Activated CD4-positive, alpha-beta T cell treated with anti-CD3 and anti-CD28 coated beads for 36 hours (primary cell): ENCODE measurements at regions not wholly inside any gene's neighbourhood (a gene's known extent, or its start where the extent isn't known, plus 50 kb on each side); places are given as distances from the start of the nearest gene placed in this dataset.
A peak's percentile ranks its signal among the peaks of the same experiment; 100 is the strongest.

Source experiments
- ATAC-seq: fragments of 200-7000 bp; cut with Tn5 transposase; one replicate; pipeline ENCODE4 v1.10.0; 2021; ENCODE audit warnings: mild to moderate bottlenecking, moderate library complexity
- CTCF ChIA-PET: fragments of 350-600 bp; sonication (Branson Sonifier 250); formaldehyde crosslinking; loops from one replicate; lab custom pipeline; 2021; ENCODE audit warnings: antibody characterized with exemption; lab: Charles Lee
- POLR2A ChIA-PET: fragments of 350-600 bp; sonication (Branson Sonifier 250); formaldehyde crosslinking; loops from one replicate; lab custom pipeline; 2021; ENCODE audit warnings: antibody characterized with exemption, inconsistent platforms; lab: Charles Lee
- DNase-seq: peaks from one replicate; pipeline ENCODE4 v3.0.0-alpha.2; 2020
- H3K27ac Mint-ChIP-seq: one replicate; pipeline ENCODE4 v1.8.0; 2021; ENCODE audit warnings: mixed read lengths
- H3K27me3 Mint-ChIP-seq: one replicate; pipeline ENCODE4 v1.8.0; 2021; ENCODE audit warnings: mixed read lengths
- H3K36me3 Mint-ChIP-seq: one replicate; pipeline ENCODE4 v1.8.0; 2021; ENCODE audit warnings: low read depth, mixed read lengths
- H3K4me1 Mint-ChIP-seq: one replicate; pipeline ENCODE4 v1.8.0; 2021; ENCODE audit warnings: mixed read lengths
- H3K4me3 Mint-ChIP-seq: one replicate; pipeline ENCODE4 v1.8.0; 2021; ENCODE audit warnings: mild to moderate bottlenecking, moderate library complexity, mixed read lengths
- H3K9me3 Mint-ChIP-seq: one replicate; pipeline ENCODE4 v1.8.0; 2021; ENCODE audit warnings: low read depth, mixed read lengths
- intact Hi-C, 2 experiments: fragments of 100-400 bp; cut with DNase I in 1 of 2; cut with micrococcal nuclease in 1 of 2; formaldehyde crosslinking; loops; one replicate each; pipeline versions ENCODE4 v1.14.2 to v1.15.1; 2022 to 2024; cut with DNase I, micrococcal nuclease

- ATAC-seq (no peak), DNase-seq (no peak)
- Mint-ChIP-seq H3K4me1 (peaks cover 39% of the 10 kb centered on the region), H3K27me3 (no peaks in the 10 kb centered on the region), H3K9me3 (no peaks in the 10 kb centered on the region), H3K36me3 (no peaks in the 10 kb centered on the region), H3K27ac (no peak overlapping the region), H3K4me3 (no peak overlapping the region)
- intact Hi-C loops, result no loop called here
- POLR2A ChIA-PET, result interaction anchor here (0.6 kb wide), 1 partner anchor 174 kb away, joined by 12 read pairs; no protein-coding TSS in a partner anchor
- CTCF ChIA-PET, result interaction anchor here (1.3 to 1.6 kb wide), 2 partner anchors 9 to 209 kb away, joined by 7 to 11 read pairs; no protein-coding TSS in a partner anchor
Measured at GRCh38 chr6:142683714-142684141, 261.2 kb downstream of the HIVEP2 start.

DNA sequence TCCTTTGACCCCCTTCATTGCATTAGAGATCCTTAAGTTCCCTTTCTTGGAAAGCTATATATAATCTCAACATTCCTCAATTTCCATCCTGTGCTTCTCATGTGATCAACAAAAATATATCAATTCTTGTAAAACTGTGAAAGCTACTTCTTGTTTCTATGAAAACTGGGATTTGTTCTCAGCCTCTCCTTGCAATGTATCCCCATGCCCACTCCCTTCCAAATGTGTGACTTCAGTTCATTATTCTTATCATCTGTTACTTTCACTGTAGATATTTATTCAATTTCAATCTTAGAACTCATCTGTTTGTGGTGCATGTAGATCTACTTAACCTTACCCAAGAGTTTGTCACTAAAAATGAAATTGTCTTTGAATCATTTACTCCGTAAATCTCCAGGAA is 260.6 kb downstream of the HIVEP2 start:
- ChIA-PET CTCF (interaction anchor here (1.3 to 1.6 kb wide), 2 partner anchors 8 to 209 kb away, joined by 7 to 11 read pairs; no protein-coding TSS in a partner anchor), POLR2A (no interaction called here)
- Mint-ChIP-seq H3K4me1 (peaks cover 39% of the 10 kb centered on the region), H3K4me3 (no peak overlapping the region), H3K36me3 (no peaks in the 10 kb centered on the region), H3K9me3 (no peaks in the 10 kb centered on the region), H3K27ac (no peak overlapping the region), H3K27me3 (no peaks in the 10 kb centered on the region)
- intact Hi-C loops, result no loop called here
- ATAC-seq (no peak), DNase-seq (no peak)

GRCh38 chr6:142685852-142686506 is 259.0 kb downstream of the HIVEP2 start:
- H3K27ac Mint-ChIP-seq, result no peak overlapping the region
- POLR2A ChIA-PET, result interaction anchor here (0.5 to 0.7 kb wide), 2 partner anchors 64 to 149 kb away, joined by 3 read pairs; no protein-coding TSS in a partner anchor
- CTCF ChIA-PET, result interaction anchor here (1.0 to 1.6 kb wide), 3 partner anchors 11 to 341 kb away, joined by 3 to 8 read pairs (median 6); no protein-coding TSS in a partner anchor
- no peaks in the 10 kb centered on the region for H3K36me3 Mint-ChIP-seq
- H3K9me3 Mint-ChIP-seq, result no peaks in the 10 kb centered on the region
- intact Hi-C loops, result no loop called here
- DNase-seq (peak; percentile 50), ATAC-seq (peak; percentile 85)
- H3K4me3 Mint-ChIP-seq, result peak overlapping the region; percentile 12
- H3K27me3 Mint-ChIP-seq, result no peaks in the 10 kb centered on the region
- peaks cover 31% of the 10 kb centered on the region for H3K4me1 Mint-ChIP-seq

DNA sequence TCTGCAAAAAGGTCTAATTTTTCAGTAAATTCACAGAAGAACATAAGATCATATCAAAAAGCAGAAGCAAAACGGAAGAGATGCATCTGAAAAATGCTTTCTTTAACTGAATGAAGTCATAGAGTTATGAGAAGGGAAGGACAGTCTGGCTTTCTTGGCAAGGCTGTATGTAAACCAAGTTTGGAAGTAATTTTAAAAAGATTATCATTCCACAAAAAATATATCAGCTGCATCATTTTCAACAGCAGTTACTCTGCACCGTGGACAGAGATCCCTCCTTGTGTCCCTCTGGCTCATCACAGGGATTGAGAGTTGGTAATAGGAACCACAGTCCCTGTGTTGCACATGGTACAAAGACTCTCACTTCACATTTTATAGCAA is 258.5 kb downstream of the HIVEP2 start:
- no peak for ATAC-seq
- H3K9me3 Mint-ChIP-seq, result no peaks in the 10 kb centered on the region
- peak overlapping the region; percentile 12 for H3K4me3 Mint-ChIP-seq
- H3K36me3 Mint-ChIP-seq, result no peaks in the 10 kb centered on the region
- intact Hi-C loops, result no loop called here
- ChIA-PET CTCF (interaction anchor here (1.0 to 1.6 kb wide), 3 partner anchors 12 to 340 kb away, joined by 3 to 8 read pairs (median 6); no protein-coding TSS in a partner anchor), POLR2A (interaction anchor here (0.5 to 0.7 kb wide), 2 partner anchors 64 to 150 kb away, joined by 3 read pairs; no protein-coding TSS in a partner anchor)
- H3K27ac Mint-ChIP-seq, result no peak overlapping the region
- no peaks in the 10 kb centered on the region for H3K27me3 Mint-ChIP-seq
- no peak for DNase-seq
- H3K4me1 Mint-ChIP-seq, result peaks cover 29% of the 10 kb centered on the region

DNA sequence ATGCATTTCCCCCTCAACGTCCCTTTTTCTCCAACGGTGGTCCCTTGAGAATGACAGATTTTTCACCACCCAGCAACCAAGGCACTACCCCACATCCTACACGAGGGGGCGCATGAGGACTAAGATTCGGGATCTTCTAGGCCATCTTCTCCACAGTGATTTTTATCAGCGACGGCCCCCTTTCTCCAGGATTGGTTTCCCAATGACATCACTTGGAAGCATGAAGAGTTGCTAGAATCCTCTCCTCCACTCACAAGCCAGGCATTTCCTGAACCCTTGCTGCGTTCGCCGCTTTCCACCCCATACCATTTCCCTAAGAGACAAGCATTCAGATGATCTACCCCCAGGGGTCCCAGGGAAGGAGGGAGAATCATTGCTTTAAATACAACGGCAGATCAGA is 252.0 kb downstream of the HIVEP2 start:
- ChIA-PET CTCF (interaction anchor here (0.7 to 3.2 kb wide), 52 partner anchors 8 to 826 kb away, joined by 3 to 41 read pairs (median 4); partner anchors contain the start of gene AIG1), POLR2A (no interaction called here)
- Mint-ChIP-seq H3K4me1 (peaks cover 27% of the 10 kb centered on the region), H3K27me3 (no peaks in the 10 kb centered on the region), H3K36me3 (no peaks in the 10 kb centered on the region), H3K4me3 (no peak overlapping the region), H3K27ac (peak overlapping the region; percentile 62), H3K9me3 (no peaks in the 10 kb centered on the region)
- DNase-seq (peak; percentile 79), ATAC-seq (peak; percentile 75)
- intact Hi-C loops, result loop anchor here (1.0 to 5.0 kb wide), 14 partner anchors 126 to 734 kb away; partner anchors contain the start of gene HIVEP2 (in 2 of the 2)

- Mint-ChIP-seq H3K9me3 (no peaks in the 10 kb centered on the region), H3K27ac (no peak overlapping the region), H3K36me3 (no peaks in the 10 kb centered on the region), H3K27me3 (no peaks in the 10 kb centered on the region), H3K4me3 (no peak overlapping the region), H3K4me1 (peaks cover 27% of the 10 kb centered on the region)
- intact Hi-C loops, result loop anchor here (1.0 to 5.0 kb wide), 14 partner anchors 126 to 734 kb away; partner anchors contain the start of gene HIVEP2 (in 2 of the 2)
- ATAC-seq, result no peak
- ChIA-PET POLR2A (no interaction called here), CTCF (interaction anchor here (0.6 to 3.2 kb wide), 25 partner anchors 10 to 734 kb away, joined by 3 to 41 read pairs (median 4); no protein-coding TSS in a partner anchor)
- DNase-seq, result no peak
Measured at GRCh38 chr6:142693441-142693840, 251.5 kb downstream of the HIVEP2 start.

GRCh38 chr6:142694054-142694453 is 250.9 kb downstream of the HIVEP2 start:
- Mint-ChIP-seq H3K36me3 (no peaks in the 10 kb centered on the region), H3K9me3 (no peaks in the 10 kb centered on the region), H3K4me1 (peaks cover 29% of the 10 kb centered on the region), H3K27ac (no peak overlapping the region), H3K4me3 (no peak overlapping the region), H3K27me3 (no peaks in the 10 kb centered on the region)
- DNase-seq (peak; percentile 12), ATAC-seq (peak; percentile 54)
- ChIA-PET CTCF (interaction anchor here (0.7 to 3.2 kb wide), 9 partner anchors 18 to 733 kb away, joined by 3 to 41 read pairs (median 5); no protein-coding TSS in a partner anchor), POLR2A (no interaction called here)
- intact Hi-C loops, result loop anchor here (5.0 kb wide), 5 partner anchors 127 to 253 kb away; partner anchors contain the start of gene HIVEP2 (in 1 of the 2)

- DNase-seq, result no peak
- CTCF ChIA-PET, result interaction anchor here (1.1 to 3.2 kb wide), 2 partner anchors 331 to 733 kb away, joined by 3 to 41 read pairs; no protein-coding TSS in a partner anchor
- Mint-ChIP-seq H3K27ac (peak overlapping the region; percentile 35), H3K27me3 (no peaks in the 10 kb centered on the region), H3K4me1 (peaks cover 30% of the 10 kb centered on the region), H3K4me3 (no peak overlapping the region), H3K36me3 (no peaks in the 10 kb centered on the region), H3K9me3 (no peaks in the 10 kb centered on the region)
- intact Hi-C loops, result no loop called here
- POLR2A ChIA-PET, result no interaction called here
- no peak for ATAC-seq
Measured at GRCh38 chr6:142695016-142695415, 250.0 kb downstream of the HIVEP2 start.

- no peaks in the 10 kb centered on the region for H3K27me3 Mint-ChIP-seq
- no peaks in the 10 kb centered on the region for H3K36me3 Mint-ChIP-seq
- ChIA-PET POLR2A (no interaction called here), CTCF (interaction anchor here (0.6 to 1.2 kb wide), 6 partner anchors 8 to 351 kb away, joined by 3 to 4 read pairs (median 3); no protein-coding TSS in a partner anchor)
- no peak overlapping the region for H3K4me3 Mint-ChIP-seq
- no peaks in the 10 kb centered on the region for H3K9me3 Mint-ChIP-seq
- DNase-seq, result no peak
- no peak for ATAC-seq
- H3K4me1 Mint-ChIP-seq, result peaks cover 30% of the 10 kb centered on the region
- no peak overlapping the region for H3K27ac Mint-ChIP-seq
- intact Hi-C loops, result no loop called here
Measured at GRCh38 chr6:142696123-142697000, 248.6 kb downstream of the HIVEP2 start.

- Mint-ChIP-seq H3K27ac (no peak overlapping the region), H3K4me1 (peaks cover 30% of the 10 kb centered on the region), H3K36me3 (no peaks in the 10 kb centered on the region), H3K9me3 (no peaks in the 10 kb centered on the region), H3K27me3 (no peaks in the 10 kb centered on the region), H3K4me3 (no peak overlapping the region)
- ChIA-PET CTCF (interaction anchor here (0.6 to 1.2 kb wide), 2 partner anchors 17 to 100 kb away, joined by 3 read pairs; no protein-coding TSS in a partner anchor), POLR2A (no interaction called here)
- intact Hi-C loops, result no loop called here
- no peak for ATAC-seq
- DNase-seq, result no peak
Measured at GRCh38 chr6:142697001-142697335, 248.0 kb downstream of the HIVEP2 start.

DNA sequence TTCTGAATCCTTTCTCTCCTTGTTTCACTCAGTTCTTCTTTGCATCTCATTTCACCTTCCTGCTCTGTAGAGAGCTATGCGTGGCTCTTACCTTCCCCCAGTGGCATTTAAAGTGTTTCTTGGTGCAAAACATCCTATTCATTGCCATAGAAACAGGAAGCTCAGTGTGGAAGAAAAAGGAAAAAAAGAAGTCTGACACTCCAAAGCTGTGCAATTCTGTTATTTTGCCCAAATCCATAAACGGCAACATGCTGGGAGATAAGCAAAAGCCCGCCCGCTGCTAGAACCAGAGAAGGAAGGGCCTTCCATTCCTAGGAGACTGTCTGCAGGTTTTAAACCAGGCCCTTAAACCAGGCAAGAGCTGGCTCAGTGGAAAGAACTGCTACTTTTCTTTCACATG is 247.1 kb downstream of the HIVEP2 start:
- intact Hi-C loops, result no loop called here
- ATAC-seq, result no peak
- no peaks in the 10 kb centered on the region for H3K36me3 Mint-ChIP-seq
- no peaks in the 10 kb centered on the region for H3K9me3 Mint-ChIP-seq
- no peak for DNase-seq
- no peaks in the 10 kb centered on the region for H3K27me3 Mint-ChIP-seq
- H3K4me3 Mint-ChIP-seq, result no peak overlapping the region
- CTCF ChIA-PET, result interaction anchor here (1.0 to 1.3 kb wide), 5 partner anchors 13 to 635 kb away, joined by 3 read pairs; no protein-coding TSS in a partner anchor
- POLR2A ChIA-PET, result no interaction called here
- H3K27ac Mint-ChIP-seq, result no peak overlapping the region
- H3K4me1 Mint-ChIP-seq, result peaks cover 27% of the 10 kb centered on the region
